ENCODE measurements at regions not wholly inside any gene's neighbourhood (a gene's known extent, or its start where the extent isn't known, plus 50 kb on each side); places are given as distances from the start of the nearest gene placed in this dataset.

- no peaks in the 10 kb centered on the region for H3K27me3 ChIP-seq
- no peak overlapping the region for H3K4me3 ChIP-seq
- DNase-seq = no peak
- peaks cover 0 to 23% (median 1%) of the 10 kb centered on the region in 3 donors for H3K9me3 ChIP-seq
- intact Hi-C loops (cut with DNase I) = no loop called here
- 43 to 45% methylated on average over 5 of the region's 5 CpGs for WGBS, 2 donors
- peak overlapping the region in 3 of 4 donors; percentile 46 to 92 (median 87) for H3K27ac ChIP-seq
- peaks cover 6 to 43% (median 15%) of the 10 kb centered on the region in 3 donors for H3K4me1 ChIP-seq
- TF ChIP-seq CTCF (IDR thresholded peaks at IDR 0.05) = no peak
- no peak for TF ChIP-seq POLR2A (IDR thresholded peaks at IDR 0.05)
- no peaks in the 10 kb centered on the region for H3K36me3 ChIP-seq
These were observed 209.9 kb downstream of the COL4A1 start for GRCh38 chr13:110097013-110097412.

GRCh38 chr13:110092831-110093247 lies 214.1 kb downstream of the COL4A1 start:
- WGBS, 2 donors = 90 to 94% methylated on average over 1 of the region's 1 CpG
- Histone ChIP-seq H3K9me3 (no peaks in the 10 kb centered on the region), H3K4me1 (peaks cover 6 to 50% (median 15%) of the 10 kb centered on the region in 3 donors), H3K36me3 (no peaks in the 10 kb centered on the region), H3K27me3 (no peaks in the 10 kb centered on the region), H3K27ac (no peak overlapping the region), H3K4me3 (no peak overlapping the region)
- DNase-seq = no peak
- intact Hi-C loops (cut with DNase I) = no loop called here
- no peak for TF ChIP-seq POLR2A (IDR thresholded peaks at IDR 0.05)
- no peak for TF ChIP-seq CTCF (IDR thresholded peaks at IDR 0.05)

- Histone ChIP-seq H3K27ac (no peak overlapping the region), H3K9me3 (peaks cover 0 to 7% (median 0%) of the 10 kb centered on the region in 3 donors), H3K4me3 (no peak overlapping the region), H3K27me3 (no peaks in the 10 kb centered on the region), H3K36me3 (no peaks in the 10 kb centered on the region), H3K4me1 (peaks cover 5 to 20% (median 6%) of the 10 kb centered on the region in 3 donors)
- TF ChIP-seq CTCF (IDR thresholded peaks at IDR 0.05) (peak in 4 of 6 experiments; percentile 11 to 47 (median 28)), POLR2A (IDR thresholded peaks at IDR 0.05) (no peak)
- intact Hi-C loops (cut with DNase I) = no loop called here
- DNase-seq = no peak
- WGBS, 2 donors = 72% methylated on average over 4 of the region's 4 CpGs
These were observed 217.1 kb downstream of the COL4A1 start for GRCh38 chr13:110089815-110090214.

GRCh38 chr13:110089100-110089499 lies 217.9 kb downstream of the COL4A1 start:
- Histone ChIP-seq H3K4me3 (no peak overlapping the region), H3K4me1 (peaks cover 2 to 13% (median 2%) of the 10 kb centered on the region in 3 donors), H3K27me3 (no peaks in the 10 kb centered on the region), H3K36me3 (no peaks in the 10 kb centered on the region), H3K9me3 (peaks cover 0 to 7% (median 0%) of the 10 kb centered on the region in 3 donors), H3K27ac (no peak overlapping the region)
- no peak for DNase-seq
- intact Hi-C loops (cut with DNase I) = no loop called here
- TF ChIP-seq POLR2A (IDR thresholded peaks at IDR 0.05) = no peak
- no peak for TF ChIP-seq CTCF (IDR thresholded peaks at IDR 0.05)

- WGBS, 2 donors = 69 to 71% methylated on average over 5 to 6 of the region's 6 CpGs
- H3K9me3 ChIP-seq = no peaks in the 10 kb centered on the region
- H3K4me1 ChIP-seq = no peaks in the 10 kb centered on the region
- H3K36me3 ChIP-seq = no peaks in the 10 kb centered on the region
- TF ChIP-seq POLR2A (IDR thresholded peaks at IDR 0.05) = no peak
- no peak for TF ChIP-seq CTCF (IDR thresholded peaks at IDR 0.05)
- H3K27ac ChIP-seq = no peak overlapping the region
- intact Hi-C loops (cut with DNase I) = no loop called here
- H3K4me3 ChIP-seq = no peak overlapping the region
- no peak for DNase-seq
- H3K27me3 ChIP-seq = no peaks in the 10 kb centered on the region
These were observed 233.0 kb downstream of the COL4A1 start for GRCh38 chr13:110073982-110074381.

All from esophagus squamous epithelium (tissue), 5 donors.